DOHH2 (cell line): ENCODE measurements at regions not wholly inside any gene's neighbourhood (a gene's known extent, or its start where the extent isn't known, plus 50 kb on each side); places are given as distances from the start of the nearest gene placed in this dataset.

Experiments used
- H3F3A ChIP-seq: fragments of 200-600 bp; sonication (generic), shearing (Covaris generic); 2 replicates; pipeline ENCODE4 v1.6.0; 2016; ENCODE audit warnings: antibody characterized with exemption, mild to moderate bottlenecking; ENCODE audit not compliant: control insufficient read depth, insufficient read depth
- H3K27ac ChIP-seq: fragments of 200-600 bp; sonication (generic); 2 replicates; pipeline ENCODE4 v1.5.1; 2014; ENCODE audit warnings: low read depth, mild to moderate bottlenecking, low read length, moderate library complexity
- H3K27me3 ChIP-seq: fragments of 200-600 bp; sonication (generic); 2 replicates; pipeline ENCODE4 v1.6.1; 2014; ENCODE audit warnings: mild to moderate bottlenecking, low read length, mixed read lengths; ENCODE audit not compliant: control insufficient read depth
- H3K36me3 ChIP-seq: fragments of 200-600 bp; sonication (generic); 2 replicates; pipeline ENCODE4 v1.6.1; 2014; ENCODE audit warnings: mild to moderate bottlenecking, low read length, moderate library complexity, mixed read lengths; ENCODE audit not compliant: control insufficient read depth
- H3K4me1 ChIP-seq: fragments of 200-600 bp; sonication (generic); 2 replicates; pipeline ENCODE4 v1.6.1; 2014; ENCODE audit warnings: mild to moderate bottlenecking, low read length, mixed read lengths; ENCODE audit not compliant: control insufficient read depth
- H3K4me2 ChIP-seq: fragments of 200-600 bp; sonication (generic); 2 replicates; pipeline ENCODE4 v1.6.0; 2014; ENCODE audit warnings: mild to moderate bottlenecking, low read length, moderate library complexity
- H3K4me3 ChIP-seq: fragments of 200-600 bp; sonication (generic); 2 replicates; pipeline ENCODE4 v1.5.1; 2014; ENCODE audit warnings: mild to moderate bottlenecking, low read length, mixed read lengths
- H3K79me2 ChIP-seq: fragments of 200-600 bp; sonication (generic); 2 replicates; pipeline ENCODE4 v1.6.1; 2014; ENCODE audit warnings: mild to moderate bottlenecking, low read length, mixed read lengths; ENCODE audit not compliant: control insufficient read depth
- H3K9me2 ChIP-seq: fragments of 200-600 bp; sonication (generic); replicated peaks from 2 replicates; pipeline ENCODE4 v1.6.1; 2014; ENCODE audit warnings: mild to moderate bottlenecking, low read length, mixed read lengths; ENCODE audit not compliant: control insufficient read depth
- H3K9me3 ChIP-seq: fragments of 200-600 bp; sonication (generic); 2 replicates; pipeline ENCODE4 v1.6.1; 2014; ENCODE audit warnings: antibody characterized with exemption, low read length, mixed read lengths; ENCODE audit not compliant: control insufficient read depth, insufficient read depth
- H4K20me1 ChIP-seq: fragments of 200-600 bp; sonication (generic); 2 replicates; pipeline ENCODE4 v1.6.0; 2014; ENCODE audit warnings: low read depth, mild to moderate bottlenecking, antibody characterized with exemption, low read length, moderate library complexity; ENCODE audit not compliant: control insufficient read depth, insufficient read depth
- CTCF ChIP-seq: fragments of 200-600 bp; sonication (generic); IDR thresholded peaks from one replicate; pipeline ENCODE4 v1.5.1; 2014; ENCODE audit warnings: antibody characterized with exemption, mild to moderate bottlenecking, low read depth, low read length; ENCODE audit not compliant: poor library complexity, severe bottlenecking
- EZH2phosphoT487 ChIP-seq: fragments of 200-600 bp; sonication (generic); IDR thresholded peaks from 2 replicates; pipeline ENCODE4 v1.6.1; 2017; ENCODE audit warnings: borderline replicate concordance, mild to moderate bottlenecking, antibody characterized with exemption, low read length, moderate library complexity, mixed read lengths

- Histone ChIP-seq H3K9me3 (no peaks in the 10 kb centered on the region), H3K27me3 (no peaks in the 10 kb centered on the region), H3K4me1 (no peaks in the 10 kb centered on the region), H3K9me2 (no peaks in the 10 kb centered on the region), H3K4me3 (no peak overlapping the region), H3K36me3 (no peaks in the 10 kb centered on the region), H3K79me2 (no peaks in the 10 kb centered on the region), H3K4me2 (no peak overlapping the region), H3F3A (no peaks in the 10 kb centered on the region), H3K27ac (no peak overlapping the region), H4K20me1 (no peaks in the 10 kb centered on the region)
- TF ChIP-seq EZH2phosphoT487 (no peak), CTCF (no peak)
Measured at GRCh38 chr6:93555292-93555691, 135.9 kb upstream of the EPHA7 start.

- TF ChIP-seq EZH2phosphoT487: no peak
- TF ChIP-seq CTCF: no peak
- no peak overlapping the region for H3K4me2 ChIP-seq
- H3K36me3 ChIP-seq: no peaks in the 10 kb centered on the region
- no peak overlapping the region for H3K27ac ChIP-seq
- no peaks in the 10 kb centered on the region for H3K27me3 ChIP-seq
- H3K79me2 ChIP-seq: no peaks in the 10 kb centered on the region
- no peak overlapping the region for H3K4me3 ChIP-seq
- no peaks in the 10 kb centered on the region for H3K4me1 ChIP-seq
- no peaks in the 10 kb centered on the region for H3F3A ChIP-seq
- H3K9me3 ChIP-seq: no peaks in the 10 kb centered on the region
- H3K9me2 ChIP-seq: no peaks in the 10 kb centered on the region
- H4K20me1 ChIP-seq: no peaks in the 10 kb centered on the region
Measured at GRCh38 chr6:93554018-93554417, 134.7 kb upstream of the EPHA7 start.

- Histone ChIP-seq H3K4me1 (no peaks in the 10 kb centered on the region), H3K4me2 (no peak overlapping the region), H3K79me2 (no peaks in the 10 kb centered on the region), H3K27me3 (no peaks in the 10 kb centered on the region), H3K9me2 (no peaks in the 10 kb centered on the region), H3K4me3 (no peak overlapping the region), H4K20me1 (no peaks in the 10 kb centered on the region), H3K27ac (no peak overlapping the region), H3K36me3 (no peaks in the 10 kb centered on the region), H3F3A (no peaks in the 10 kb centered on the region), H3K9me3 (no peaks in the 10 kb centered on the region)
- TF ChIP-seq EZH2phosphoT487 (no peak), CTCF (no peak)
Measured at GRCh38 chr6:93550551-93551276, 131.4 kb upstream of the EPHA7 start.
